ENCODE measurements at regions not wholly inside any gene's neighbourhood (a gene's known extent, or its start where the extent isn't known, plus 50 kb on each side); places are given as distances from the start of the nearest gene placed in this dataset.

DNA sequence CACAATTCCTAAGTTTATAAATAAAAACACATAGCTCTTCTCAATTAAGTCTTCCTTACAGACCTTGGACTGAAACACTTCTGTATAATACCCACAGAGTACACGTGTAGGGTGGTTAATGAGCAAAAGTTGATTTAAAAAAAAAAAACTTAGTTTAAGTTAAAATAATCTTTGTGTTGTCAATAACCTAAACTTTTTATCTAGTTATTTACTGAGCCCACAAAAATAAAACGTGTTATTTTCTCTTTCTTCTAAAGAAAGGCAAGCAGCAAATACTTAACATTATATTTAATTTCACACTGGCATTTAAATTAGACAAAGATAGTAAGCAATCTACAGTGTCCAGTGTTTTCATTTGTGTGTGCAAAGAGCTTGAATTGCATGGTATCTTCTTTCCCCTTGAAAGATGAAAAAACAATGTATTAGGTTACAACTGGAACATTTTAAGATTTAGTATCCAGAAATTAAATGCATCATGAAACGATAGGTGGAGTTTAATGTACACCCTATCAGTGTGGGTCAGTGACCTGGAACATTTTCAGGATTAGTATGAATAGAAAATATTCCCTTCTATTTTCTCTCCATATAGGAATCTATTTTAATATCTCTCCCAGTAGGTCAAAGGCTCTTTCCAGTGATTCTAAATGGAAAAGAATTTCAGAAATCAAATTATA is 1014.8 kb downstream of the NR2F1-AS1 start:
- Histone ChIP-seq H3K27me3 (ENCODE audit: insufficient read depth) (no peaks in the 10 kb centered on the region), H3K9me2 (ENCODE audit: insufficient read depth) (no peaks in the 10 kb centered on the region), H3F3A (replicated peaks; ENCODE audit: low read depth) (no peaks in the 10 kb centered on the region), H3K79me2 (replicated peaks; ENCODE audit: insufficient read depth) (no peaks in the 10 kb centered on the region), H3K4me3 (no peak overlapping the region), H3K36me3 (ENCODE audit: insufficient read depth) (no peaks in the 10 kb centered on the region), H3K27ac (ENCODE audit: low read depth) (no peak overlapping the region), H3K4me2 (no peak overlapping the region), H2AFZ (no peak overlapping the region), H4K20me1 (replicated peaks; ENCODE audit: insufficient read depth) (no peaks in the 10 kb centered on the region), H3K4me1 (ENCODE audit: insufficient read depth) (no peaks in the 10 kb centered on the region; the same call in 1 of the 2 replicates)
- no peaks in the 10 kb centered on the region for H3K36me3 Mint-ChIP-seq (ENCODE audit: low read depth)
- ATAC-seq (no peak), DNase-seq (ENCODE audit: low spot score) (no peak)
- H3K4me1 Mint-ChIP-seq = no peaks in the 10 kb centered on the region
- no peak overlapping the region for H3K27ac Mint-ChIP-seq
- no peak overlapping the region for H3K4me3 Mint-ChIP-seq
- TF ChIP-seq ZNF331 (CRISPR knock-in tag; IDR thresholded peaks at IDR 0.05; ENCODE audit: low read depth) = no peak
- TF ChIP-seq EZH2 (IDR thresholded peaks at IDR 0.05; ENCODE audit: low read depth, unreplicated experiment) = no peak
- no peak for TF ChIP-seq CREB1 (CRISPR knock-in tag; IDR thresholded peaks at IDR 0.05; ENCODE audit: low read depth)
- no peak for TF ChIP-seq POLR2AphosphoS5 (IDR thresholded peaks at IDR 0.05; ENCODE audit: low read depth)
- TF ChIP-seq, protein P1, sequence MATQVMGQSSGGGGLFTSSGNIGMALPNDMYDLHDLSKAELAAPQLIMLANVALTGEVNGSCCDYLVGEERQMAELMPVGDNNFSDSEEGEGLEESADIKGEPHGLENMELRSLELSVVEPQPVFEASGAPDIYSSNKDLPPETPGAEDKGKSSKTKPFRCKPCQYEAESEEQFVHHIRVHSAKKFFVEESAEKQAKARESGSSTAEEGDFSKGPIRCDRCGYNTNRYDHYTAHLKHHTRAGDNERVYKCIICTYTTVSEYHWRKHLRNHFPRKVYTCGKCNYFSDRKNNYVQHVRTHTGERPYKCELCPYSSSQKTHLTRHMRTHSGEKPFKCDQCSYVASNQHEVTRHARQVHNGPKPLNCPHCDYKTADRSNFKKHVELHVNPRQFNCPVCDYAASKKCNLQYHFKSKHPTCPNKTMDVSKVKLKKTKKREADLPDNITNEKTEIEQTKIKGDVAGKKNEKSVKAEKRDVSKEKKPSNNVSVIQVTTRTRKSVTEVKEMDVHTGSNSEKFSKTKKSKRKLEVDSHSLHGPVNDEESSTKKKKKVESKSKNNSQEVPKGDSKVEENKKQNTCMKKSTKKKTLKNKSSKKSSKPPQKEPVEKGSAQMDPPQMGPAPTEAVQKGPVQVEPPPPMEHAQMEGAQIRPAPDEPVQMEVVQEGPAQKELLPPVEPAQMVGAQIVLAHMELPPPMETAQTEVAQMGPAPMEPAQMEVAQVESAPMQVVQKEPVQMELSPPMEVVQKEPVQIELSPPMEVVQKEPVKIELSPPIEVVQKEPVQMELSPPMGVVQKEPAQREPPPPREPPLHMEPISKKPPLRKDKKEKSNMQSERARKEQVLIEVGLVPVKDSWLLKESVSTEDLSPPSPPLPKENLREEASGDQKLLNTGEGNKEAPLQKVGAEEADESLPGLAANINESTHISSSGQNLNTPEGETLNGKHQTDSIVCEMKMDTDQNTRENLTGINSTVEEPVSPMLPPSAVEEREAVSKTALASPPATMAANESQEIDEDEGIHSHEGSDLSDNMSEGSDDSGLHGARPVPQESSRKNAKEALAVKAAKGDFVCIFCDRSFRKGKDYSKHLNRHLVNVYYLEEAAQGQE (IDR thresholded peaks at IDR 0.05; ENCODE audit: unreplicated experiment) = no peak
- TF ChIP-seq, protein P2, sequence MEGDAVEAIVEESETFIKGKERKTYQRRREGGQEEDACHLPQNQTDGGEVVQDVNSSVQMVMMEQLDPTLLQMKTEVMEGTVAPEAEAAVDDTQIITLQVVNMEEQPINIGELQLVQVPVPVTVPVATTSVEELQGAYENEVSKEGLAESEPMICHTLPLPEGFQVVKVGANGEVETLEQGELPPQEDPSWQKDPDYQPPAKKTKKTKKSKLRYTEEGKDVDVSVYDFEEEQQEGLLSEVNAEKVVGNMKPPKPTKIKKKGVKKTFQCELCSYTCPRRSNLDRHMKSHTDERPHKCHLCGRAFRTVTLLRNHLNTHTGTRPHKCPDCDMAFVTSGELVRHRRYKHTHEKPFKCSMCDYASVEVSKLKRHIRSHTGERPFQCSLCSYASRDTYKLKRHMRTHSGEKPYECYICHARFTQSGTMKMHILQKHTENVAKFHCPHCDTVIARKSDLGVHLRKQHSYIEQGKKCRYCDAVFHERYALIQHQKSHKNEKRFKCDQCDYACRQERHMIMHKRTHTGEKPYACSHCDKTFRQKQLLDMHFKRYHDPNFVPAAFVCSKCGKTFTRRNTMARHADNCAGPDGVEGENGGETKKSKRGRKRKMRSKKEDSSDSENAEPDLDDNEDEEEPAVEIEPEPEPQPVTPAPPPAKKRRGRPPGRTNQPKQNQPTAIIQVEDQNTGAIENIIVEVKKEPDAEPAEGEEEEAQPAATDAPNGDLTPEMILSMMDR (conservative IDR thresholded peaks at IDR 0.05; ENCODE audit: low read depth in 2 of 2) = no peak
- TF ChIP-seq, protein P3, sequence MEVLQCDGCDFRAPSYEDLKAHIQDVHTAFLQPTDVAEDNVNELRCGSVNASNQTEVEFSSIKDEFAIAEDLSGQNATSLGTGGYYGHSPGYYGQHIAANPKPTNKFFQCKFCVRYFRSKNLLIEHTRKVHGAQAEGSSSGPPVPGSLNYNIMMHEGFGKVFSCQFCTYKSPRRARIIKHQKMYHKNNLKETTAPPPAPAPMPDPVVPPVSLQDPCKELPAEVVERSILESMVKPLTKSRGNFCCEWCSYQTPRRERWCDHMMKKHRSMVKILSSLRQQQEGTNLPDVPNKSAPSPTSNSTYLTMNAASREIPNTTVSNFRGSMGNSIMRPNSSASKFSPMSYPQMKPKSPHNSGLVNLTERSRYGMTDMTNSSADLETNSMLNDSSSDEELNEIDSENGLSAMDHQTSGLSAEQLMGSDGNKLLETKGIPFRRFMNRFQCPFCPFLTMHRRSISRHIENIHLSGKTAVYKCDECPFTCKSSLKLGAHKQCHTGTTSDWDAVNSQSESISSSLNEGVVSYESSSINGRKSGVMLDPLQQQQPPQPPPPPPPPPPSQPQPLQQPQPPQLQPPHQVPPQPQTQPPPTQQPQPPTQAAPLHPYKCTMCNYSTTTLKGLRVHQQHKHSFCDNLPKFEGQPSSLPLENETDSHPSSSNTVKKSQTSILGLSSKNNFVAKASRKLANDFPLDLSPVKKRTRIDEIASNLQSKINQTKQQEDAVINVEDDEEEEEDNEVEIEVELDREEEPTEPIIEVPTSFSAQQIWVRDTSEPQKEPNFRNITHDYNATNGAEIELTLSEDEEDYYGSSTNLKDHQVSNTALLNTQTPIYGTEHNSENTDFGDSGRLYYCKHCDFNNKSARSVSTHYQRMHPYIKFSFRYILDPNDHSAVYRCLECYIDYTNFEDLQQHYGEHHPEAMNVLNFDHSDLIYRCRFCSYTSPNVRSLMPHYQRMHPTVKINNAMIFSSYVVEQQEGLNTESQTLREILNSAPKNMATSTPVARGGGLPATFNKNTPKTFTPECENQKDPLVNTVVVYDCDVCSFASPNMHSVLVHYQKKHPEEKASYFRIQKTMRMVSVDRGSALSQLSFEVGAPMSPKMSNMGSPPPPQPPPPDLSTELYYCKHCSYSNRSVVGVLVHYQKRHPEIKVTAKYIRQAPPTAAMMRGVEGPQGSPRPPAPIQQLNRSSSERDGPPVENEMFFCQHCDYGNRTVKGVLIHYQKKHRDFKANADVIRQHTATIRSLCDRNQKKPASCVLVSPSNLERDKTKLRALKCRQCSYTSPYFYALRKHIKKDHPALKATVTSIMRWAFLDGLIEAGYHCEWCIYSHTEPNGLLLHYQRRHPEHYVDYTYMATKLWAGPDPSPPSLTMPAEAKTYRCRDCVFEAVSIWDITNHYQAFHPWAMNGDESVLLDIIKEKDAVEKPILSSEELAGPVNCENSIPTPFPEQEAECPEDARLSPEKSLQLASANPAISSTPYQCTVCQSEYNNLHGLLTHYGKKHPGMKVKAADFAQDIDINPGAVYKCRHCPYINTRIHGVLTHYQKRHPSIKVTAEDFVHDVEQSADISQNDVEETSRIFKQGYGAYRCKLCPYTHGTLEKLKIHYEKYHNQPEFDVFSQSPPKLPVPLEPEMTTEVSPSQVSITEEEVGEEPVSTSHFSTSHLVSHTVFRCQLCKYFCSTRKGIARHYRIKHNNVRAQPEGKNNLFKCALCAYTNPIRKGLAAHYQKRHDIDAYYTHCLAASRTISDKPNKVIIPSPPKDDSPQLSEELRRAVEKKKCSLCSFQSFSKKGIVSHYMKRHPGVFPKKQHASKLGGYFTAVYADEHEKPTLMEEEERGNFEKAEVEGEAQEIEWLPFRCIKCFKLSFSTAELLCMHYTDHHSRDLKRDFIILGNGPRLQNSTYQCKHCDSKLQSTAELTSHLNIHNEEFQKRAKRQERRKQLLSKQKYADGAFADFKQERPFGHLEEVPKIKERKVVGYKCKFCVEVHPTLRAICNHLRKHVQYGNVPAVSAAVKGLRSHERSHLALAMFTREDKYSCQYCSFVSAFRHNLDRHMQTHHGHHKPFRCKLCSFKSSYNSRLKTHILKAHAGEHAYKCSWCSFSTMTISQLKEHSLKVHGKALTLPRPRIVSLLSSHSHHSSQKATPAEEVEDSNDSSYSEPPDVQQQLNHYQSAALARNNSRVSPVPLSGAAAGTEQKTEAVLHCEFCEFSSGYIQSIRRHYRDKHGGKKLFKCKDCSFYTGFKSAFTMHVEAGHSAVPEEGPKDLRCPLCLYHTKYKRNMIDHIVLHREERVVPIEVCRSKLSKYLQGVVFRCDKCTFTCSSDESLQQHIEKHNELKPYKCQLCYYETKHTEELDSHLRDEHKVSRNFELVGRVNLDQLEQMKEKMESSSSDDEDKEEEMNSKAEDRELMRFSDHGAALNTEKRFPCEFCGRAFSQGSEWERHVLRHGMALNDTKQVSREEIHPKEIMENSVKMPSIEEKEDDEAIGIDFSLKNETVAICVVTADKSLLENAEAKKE (CRISPR knock-in tag; IDR thresholded peaks at IDR 0.05) = no peak
- no peak for TF ChIP-seq NANOG (IDR thresholded peaks at IDR 0.05; ENCODE audit: borderline replicate concordance)
- TF ChIP-seq ZNF114 (CRISPR knock-in tag; IDR thresholded peaks at IDR 0.05) = no peak
- TF ChIP-seq, protein P4, sequence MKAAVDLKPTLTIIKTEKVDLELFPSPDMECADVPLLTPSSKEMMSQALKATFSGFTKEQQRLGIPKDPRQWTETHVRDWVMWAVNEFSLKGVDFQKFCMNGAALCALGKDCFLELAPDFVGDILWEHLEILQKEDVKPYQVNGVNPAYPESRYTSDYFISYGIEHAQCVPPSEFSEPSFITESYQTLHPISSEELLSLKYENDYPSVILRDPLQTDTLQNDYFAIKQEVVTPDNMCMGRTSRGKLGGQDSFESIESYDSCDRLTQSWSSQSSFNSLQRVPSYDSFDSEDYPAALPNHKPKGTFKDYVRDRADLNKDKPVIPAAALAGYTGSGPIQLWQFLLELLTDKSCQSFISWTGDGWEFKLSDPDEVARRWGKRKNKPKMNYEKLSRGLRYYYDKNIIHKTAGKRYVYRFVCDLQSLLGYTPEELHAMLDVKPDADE (IDR thresholded peaks at IDR 0.05) = no peak
- no peak for TF ChIP-seq EZH2phosphoT487 (IDR thresholded peaks at IDR 0.05; ENCODE audit: unreplicated experiment)
- no peak for TF ChIP-seq JUNB (IDR thresholded peaks at IDR 0.05; ENCODE audit: unreplicated experiment)
- TF ChIP-seq STAT1 (IDR thresholded peaks at IDR 0.05; ENCODE audit: unreplicated experiment) = no peak
- no peaks in the 10 kb centered on the region; the same call in 2 of the 3 replicates for H3K9me3 Mint-ChIP-seq
- H3K27me3 Mint-ChIP-seq (ENCODE audit: insufficient read depth, low read depth, poor library complexity) = no peaks in the 10 kb centered on the region

All from GM23338 (cell line).